HG03575 (cell line): ENCODE measurements at regions not wholly inside any gene's neighbourhood (a gene's known extent, or its start where the extent isn't known, plus 50 kb on each side); places are given as distances from the start of the nearest gene placed in this dataset.

ENCODE experiments used
- ATAC-seq: cut with Tn5 transposase; IDR thresholded peaks from one replicate; pipeline ENCODE4 v1.9.1; 2021; ENCODE audit not compliant: unreplicated experiment, insufficient number of reproducible peaks, low FRiP score; ENCODE audit errors: extremely low read depth

DNA sequence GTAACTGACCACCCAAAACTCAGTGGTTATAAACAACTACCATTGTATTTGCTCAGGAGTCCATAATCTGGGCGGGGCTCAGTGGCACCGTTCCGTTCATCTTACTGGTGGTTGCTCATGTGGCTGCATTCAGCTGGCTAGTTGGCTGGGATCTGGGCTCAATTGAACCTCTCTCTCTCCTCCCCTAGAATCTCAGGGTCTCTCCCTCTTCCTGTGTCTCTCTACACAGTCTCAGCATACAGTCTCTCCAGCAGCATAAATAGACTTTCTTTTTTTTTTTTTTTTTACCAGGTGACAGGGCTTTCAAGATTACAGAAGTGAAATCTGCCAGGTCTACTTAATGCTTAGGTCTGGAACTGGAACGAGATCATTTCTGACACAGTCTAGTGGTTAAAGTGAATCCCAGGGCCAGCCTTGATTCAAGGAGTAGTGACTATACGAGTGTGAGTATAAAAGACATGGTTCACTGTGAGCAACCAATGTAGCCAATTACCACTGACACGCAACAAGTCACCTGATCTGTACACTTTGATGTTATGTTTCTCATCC is 193.7 kb upstream of the ESRRG start:
- no peak for ATAC-seq

DNA sequence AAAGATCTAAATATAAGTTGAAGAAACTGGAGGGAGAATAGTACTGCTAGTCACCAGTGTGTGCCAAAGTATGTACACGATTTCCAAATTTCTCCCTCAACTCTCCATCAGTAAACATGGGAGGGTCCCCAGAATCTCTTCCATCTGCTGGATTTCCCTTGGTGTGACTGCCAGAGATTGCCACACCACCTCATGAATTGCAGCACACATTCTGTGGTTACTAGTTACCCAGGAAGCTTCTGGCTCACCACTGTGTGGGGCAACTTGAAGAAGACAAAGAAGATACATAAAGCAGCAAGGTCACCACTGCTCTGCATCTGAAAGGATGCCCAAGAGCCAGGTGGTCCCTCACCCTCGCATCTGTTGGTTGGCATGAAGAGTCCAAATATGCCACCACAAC is 191.7 kb upstream of the ESRRG start:
- no peak for ATAC-seq

DNA sequence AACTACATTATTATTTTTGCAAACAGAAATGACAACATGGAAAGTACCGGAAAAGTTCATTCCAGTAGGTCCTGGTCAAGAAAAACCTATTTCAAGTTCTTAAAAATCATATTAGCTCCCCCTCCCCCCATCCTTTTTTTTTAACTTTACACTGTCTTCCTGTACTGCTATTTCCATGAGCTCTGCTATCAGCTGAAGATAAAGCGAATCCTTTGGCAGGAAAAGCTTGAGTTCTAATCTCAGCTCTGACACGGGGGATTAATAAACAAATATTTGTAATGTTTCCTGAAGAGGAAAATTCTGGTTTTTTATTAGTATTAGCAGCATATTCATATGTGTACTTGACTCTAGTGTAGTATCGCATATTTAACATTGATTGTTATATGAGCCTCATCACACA is 190.7 kb upstream of the ESRRG start:
- ATAC-seq: no peak

DNA sequence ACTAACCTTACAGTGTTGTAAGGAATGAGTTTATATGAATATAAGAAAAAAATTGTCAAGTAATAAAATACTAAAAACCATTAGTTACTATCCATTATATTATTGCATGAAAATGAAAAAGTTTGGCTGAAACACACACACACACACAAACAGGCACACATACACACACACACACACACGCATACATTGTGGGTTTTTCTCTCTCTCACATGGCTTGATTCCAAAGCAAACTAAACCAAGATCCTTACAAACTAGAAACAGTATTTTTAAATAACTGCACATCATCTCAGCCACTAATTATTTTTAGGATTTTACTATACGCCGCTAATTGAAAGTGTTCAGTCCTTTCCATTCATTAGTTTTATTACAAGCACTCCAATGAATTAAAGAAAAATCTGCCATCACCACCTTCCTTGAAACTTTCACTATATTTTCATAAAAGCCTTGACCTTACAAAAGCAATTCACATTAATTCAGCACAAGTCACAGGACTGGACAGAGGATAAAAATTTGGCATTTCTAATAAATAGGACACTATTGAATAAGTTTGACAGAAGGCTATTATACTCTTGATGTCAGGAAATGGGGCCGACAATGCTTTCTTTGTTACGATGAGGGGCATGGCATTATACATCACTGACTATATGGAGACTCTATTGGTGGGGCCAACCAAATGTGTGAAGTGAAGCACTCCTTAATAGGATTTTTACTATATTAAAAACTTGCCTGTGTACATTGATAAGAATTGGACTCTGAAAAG is 187.0 kb upstream of the ESRRG start:
- no peak for ATAC-seq

DNA sequence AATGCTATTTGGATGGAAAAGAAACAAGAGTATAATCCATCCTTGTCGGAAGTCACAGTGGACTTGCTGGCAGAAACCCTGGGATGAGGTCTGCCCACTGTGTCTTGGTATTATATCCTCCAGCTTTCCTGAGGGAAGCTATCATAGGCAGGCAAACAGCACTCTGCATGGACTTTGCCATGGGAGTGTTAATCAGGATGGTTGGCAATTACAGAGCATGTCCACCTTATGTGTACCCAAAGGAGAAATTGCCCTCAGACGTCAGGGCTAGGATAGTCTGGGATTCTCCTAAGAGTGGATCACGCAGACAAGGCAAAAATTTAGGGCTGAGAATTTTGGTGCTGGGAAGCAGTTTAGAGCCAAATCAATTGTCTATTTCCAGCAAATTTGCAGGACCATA is 184.9 kb upstream of the ESRRG start:
- ATAC-seq: no peak

DNA sequence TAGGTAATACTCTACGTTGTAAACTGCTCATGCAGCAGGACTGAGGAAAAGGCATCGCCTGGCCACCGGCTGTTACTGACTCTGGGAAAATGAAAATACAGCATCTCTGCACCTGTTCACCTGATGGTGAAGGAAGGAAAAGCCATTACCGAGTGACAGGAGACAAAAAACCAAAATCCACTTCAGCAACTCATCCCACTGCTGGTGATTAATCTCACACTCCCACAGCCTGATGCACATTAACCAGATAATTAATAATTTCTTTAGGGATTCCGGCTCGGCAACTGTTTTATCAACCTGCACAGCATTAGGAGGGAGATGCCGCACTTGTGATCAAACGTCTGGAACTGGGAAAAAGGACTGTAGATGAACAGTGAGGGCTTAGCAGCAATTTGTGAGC is 183.9 kb upstream of the ESRRG start:
- ATAC-seq: no peak

DNA sequence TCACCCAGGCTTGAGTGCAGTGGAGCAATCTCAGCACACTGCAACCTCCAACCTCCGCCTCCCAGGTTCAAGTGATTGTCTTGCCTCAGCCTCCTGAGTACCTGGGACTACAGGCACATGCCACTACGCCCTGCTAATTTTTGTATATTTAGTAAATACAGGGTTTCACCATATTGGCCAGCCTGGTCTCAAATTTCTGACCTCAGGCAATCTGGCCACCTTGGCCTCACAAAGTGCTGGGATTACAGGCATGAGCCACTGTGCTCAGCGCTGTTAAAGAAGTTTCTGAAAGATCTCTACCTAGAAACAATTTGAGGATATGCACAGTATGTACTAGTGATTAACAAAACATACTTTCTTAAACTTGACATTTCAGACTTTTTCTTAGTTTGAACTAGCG is 182.6 kb upstream of the ESRRG start:
- no peak for ATAC-seq

DNA sequence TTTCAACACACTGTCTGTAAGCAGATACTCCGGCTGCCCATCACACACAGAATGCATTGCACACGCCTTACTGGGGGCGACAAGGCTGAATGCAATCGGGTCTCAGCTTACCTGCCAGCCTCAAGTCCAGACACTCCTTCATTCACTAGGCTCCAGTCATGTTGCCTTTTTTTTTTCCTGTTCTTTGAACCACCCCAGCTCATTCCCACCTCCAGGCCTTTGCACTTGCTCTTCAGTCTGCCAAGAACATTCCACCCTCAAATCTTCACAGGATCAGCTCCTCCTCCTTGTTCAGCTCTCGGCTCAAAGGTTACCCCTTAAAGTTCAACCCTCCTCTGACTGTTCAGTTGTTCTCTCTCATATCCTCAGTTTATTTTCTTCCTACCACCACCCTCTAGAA is 181.9 kb upstream of the ESRRG start:
- ATAC-seq: no peak

DNA sequence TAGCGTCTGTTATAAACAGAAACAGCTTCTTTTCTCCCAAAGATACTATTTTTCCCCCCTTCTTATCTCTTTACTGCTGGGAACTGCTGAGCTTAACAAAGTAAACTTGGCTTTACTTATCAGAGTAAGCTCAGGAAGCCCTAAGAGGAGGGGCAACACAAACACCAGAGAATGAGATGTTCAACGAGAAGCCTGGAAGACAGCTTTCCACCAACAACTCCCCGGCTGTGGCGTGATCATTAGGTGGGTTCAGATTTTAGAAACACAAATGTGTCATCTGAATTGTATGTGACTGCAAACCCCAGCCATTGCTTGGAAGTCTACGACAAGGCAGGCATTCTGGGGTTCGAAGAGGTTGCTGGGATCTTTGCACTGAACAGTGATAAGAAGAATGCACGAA is 181.2 kb upstream of the ESRRG start:
- ATAC-seq: no peak

DNA sequence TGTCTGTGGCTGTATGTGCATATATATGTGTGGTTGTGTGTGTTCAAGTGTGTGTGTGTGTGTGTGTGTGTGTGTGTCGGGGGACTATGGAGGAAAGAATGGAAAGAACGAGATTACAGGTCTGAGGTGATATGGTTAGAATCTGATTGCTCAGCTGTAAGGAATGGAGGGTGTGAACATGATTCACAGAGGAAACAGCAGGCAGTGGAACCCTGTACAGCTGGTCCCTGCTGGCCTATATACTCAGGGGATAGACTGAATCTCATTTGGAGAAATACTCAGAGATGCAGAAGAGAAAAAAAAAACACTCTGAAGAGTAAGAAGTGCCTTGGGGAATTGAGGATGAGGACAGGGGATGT is 180.1 kb upstream of the ESRRG start:
- no peak for ATAC-seq

DNA sequence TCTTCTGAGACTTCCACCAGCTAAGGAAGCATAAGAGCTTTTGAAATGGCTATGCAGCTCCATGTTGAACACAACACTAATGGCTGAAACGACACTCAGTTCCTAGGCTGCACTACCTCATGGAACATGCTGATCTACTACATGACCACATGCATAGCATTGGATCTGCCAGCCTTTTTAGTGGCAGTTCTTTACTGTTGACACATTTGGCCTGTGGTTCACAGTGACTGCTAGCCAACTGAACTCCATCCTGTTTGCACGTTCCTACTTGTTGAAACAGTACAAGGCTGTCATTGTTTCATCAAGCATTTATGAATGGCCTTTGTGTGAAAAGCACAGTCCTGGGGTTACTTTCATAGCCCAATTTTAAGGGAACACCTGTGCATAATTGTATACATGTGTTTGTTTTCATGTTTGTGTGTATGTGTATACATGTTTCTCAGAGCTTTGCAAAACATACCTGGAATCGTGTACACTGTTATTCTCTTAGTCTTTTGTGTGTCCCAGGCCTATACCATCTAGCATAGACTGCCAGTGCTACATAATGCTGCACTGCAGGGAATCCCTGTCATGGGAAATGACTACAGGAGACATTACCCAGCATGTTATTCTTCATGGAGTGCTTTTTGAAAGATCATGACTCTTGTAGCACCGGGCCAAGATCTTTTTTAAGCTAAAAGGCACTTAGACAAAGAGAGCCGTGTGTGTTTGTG is 179.6 kb upstream of the ESRRG start:
- no peak for ATAC-seq

DNA sequence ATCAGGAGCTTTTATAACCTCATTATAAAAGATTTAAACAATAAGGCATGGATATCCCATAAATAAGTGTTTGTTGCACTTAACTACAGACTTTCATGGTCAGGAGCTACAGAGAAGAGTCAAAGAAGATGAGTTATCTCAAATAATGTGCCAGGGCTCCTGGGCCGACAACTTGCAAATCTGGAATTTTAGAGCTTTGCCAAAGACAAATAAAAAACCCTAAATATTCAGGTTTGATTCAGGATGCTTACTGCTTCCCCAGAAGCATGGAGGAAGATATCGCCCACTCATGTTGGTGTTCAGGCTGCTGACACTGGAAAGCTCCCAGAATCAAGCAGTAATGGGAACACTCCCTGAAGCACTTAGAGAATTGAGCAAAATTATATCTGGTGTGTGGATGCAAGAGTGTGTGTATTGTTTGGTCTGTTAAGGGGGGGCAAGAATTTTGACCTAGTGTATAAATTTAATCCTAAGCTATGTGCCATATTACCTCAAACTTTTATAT is 176.9 kb upstream of the ESRRG start:
- no peak for ATAC-seq

DNA sequence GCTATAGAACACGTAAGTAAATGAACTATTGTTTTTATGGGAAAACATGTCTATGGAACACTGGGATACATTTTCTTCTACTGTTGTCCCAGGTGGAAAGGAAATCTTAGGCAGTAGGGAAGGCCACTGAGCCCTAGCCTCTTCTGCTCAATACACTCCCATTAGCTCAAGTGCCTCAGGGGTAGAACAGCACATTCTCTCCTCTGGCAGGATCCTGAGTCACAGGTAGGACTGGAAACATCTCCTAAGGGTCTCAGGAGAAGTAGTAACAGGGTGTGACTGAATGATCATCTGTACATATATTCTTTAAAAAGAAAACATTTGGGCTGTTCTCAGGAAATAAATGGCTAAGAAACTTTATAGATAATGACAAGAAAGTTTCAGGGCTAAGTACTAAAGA is 175.6 kb upstream of the ESRRG start:
- no peak for ATAC-seq

DNA sequence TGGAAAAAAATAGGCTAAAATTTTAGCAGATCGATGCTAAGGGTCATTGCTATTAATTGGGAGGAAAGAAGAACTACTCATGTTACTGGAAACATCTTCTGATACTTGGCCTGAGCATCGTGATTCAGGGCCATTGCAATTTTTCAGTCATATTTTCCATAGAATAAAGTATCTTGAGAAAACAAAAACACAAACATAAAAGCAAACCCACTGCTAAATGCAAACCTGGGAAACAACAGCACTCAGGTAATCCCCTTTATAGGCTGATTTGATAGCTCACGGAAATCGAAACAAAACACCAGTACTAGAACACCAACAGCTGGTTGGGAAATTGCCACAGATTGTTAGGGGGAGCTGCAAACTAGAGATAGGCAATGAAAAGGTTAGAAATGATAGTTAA is 172.9 kb upstream of the ESRRG start:
- no peak for ATAC-seq

DNA sequence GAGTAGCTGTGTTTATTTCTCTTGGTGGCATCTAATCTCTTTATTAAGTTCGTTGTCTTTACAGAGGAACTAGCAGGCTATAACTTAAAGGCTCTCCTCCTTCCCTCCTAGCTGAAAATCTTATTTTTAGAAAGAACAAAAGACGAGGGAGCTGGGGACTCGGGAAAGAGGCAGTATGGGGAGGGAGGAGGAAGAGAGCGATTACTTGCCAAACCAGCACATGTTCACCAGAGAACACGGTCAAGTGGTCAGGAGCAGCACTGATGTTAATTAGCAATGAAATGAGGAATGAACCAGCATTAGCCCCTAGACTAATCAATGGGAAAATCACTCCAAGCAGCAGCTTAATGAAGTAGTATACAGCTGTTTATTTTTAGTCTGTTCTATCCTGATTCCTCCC is 171.3 kb upstream of the ESRRG start:
- ATAC-seq: no peak

DNA sequence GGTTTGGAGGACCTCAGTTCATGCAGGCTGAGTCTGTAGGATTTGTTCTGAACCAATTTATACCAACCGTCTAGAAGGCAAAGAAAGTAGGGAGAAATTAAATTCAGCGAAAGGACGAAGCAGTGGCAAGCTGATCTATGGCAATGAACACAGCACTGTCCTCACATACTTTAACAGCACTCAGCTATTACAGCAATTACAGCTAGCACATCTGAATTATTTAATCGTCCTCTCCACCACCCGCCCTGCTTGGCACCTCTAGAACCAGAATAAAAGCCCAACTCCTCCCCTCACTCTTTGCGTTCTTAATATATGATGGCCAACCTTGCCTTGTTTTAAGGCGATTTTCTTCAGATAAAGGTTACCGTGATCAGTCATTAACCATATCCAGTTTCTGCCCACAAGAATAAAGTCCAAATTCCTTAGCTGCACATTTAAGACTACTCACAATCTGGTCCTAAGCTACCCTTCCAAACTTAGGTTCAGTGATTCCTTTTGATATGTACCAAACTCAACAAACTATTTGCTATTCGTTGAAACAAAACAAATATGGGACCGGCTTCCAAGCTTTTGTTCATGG is 169.4 kb upstream of the ESRRG start:
- ATAC-seq: no peak

DNA sequence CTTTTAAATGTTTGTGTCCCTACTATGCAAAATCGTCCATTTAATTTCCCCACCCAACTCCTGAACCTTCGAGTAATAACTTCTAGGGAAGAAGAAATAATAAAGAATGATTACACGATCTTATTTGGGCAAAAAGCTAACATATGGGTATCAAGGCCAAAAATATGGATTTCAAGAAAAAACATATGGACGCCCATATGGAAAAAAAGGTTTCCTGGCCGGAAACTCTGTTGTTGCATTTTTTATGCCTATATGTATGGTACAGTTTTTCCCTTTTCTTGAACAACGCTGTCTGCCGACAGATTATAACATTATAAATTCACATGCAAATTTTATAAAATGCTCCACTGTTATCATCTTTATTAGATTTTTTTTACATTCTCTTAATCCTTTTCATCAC is 167.6 kb upstream of the ESRRG start:
- no peak for ATAC-seq

DNA sequence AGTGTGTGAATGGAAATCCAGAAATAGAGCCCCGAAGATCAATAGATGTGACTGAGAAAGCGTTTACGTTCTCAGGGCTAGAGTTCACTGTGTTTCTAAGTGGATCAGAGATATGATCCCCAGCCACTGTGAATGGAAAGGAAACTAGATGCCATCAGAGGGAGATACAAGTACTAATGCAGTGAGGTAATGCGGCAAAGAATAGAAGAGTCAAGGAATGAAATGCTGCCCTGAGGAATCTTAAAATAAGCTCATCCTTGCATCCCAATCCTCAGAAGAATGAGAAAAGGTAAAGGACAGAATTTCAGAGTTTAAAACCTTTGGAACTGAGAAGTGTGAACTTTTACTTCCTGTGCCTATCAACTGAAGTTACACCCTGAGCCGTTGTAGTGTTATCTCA is 165.5 kb upstream of the ESRRG start:
- ATAC-seq: no peak

DNA sequence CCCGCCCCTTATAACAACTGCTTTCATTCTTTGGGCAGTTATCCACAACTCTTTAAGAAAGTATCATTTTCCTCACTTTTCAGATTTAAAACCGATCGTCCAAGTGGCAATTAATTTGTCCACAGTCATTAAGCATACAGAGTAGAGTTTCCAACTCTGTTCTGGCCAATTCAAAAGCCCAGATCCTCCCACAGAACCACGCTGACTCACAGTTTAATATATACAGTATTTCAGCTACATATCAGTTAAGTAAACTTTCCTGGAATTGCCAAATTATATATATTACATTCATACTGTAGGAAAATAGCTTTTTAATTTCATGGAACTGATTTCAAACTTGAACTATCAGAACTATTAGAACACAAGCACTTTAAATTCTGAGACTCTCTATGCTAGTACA is 163.8 kb upstream of the ESRRG start:
- no peak for ATAC-seq

DNA sequence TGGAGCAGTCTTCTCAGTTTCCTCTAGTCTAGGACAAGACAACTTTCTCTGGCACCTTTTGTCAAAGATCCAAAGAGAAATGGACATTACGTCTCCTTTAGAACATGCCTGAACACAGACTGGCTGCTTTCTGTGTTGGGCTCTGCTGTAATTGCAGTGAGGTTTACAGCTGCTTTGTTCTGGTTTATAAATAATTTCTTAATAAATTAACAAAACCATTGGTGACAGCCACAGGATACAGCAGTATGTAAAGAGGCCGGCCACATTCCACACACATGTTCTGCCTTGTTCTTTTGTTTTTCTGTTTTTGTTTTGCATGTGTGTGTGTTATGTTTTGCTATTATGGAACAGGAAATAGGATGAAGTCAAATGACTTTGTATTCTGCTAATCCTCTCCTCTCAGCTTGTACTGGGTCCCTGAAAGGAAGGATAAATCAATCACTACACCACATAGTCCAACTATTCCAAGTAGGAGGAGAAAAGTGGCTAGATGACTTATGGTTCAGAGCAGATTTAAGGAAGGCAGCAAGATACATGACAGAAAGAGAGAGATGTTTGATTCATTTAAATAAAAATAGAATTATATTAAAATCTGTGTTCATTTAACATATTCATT is 161.5 kb upstream of the ESRRG start:
- ATAC-seq: no peak
